A549 (cell line): ENCODE measurements at regions not wholly inside any gene's neighbourhood (a gene's known extent, or its start where the extent isn't known, plus 50 kb on each side); places are given as distances from the start of the nearest gene placed in this dataset.

ENCODE experiments used
- ATAC-seq, 2 experiments: fragments of 200-7000 bp in 1 of 2; fragments of >200 bp in 1 of 2; cut with Nextera tagmentation in 1 of 2; cut with Tn5 transposase in 1 of 2; 3 replicates each; pipeline versions ENCODE4 v1.8.0 to v1.9.1; 2018 to 2020; ENCODE audit warnings: mild to moderate bottlenecking in 1 of 2, moderate library complexity in 1 of 2
- CTCF ChIA-PET: fragments of 300-600 bp; sonication (Branson Sonifier 250); formaldehyde crosslinking; extraction: SDS; loops from one replicate; lab custom pipeline; 2021; ENCODE audit warnings: antibody characterized with exemption, inconsistent platforms; lab: Yijun Ruan, JAX
- POLR2A ChIA-PET: fragments of 350-600 bp; formaldehyde crosslinking; extraction: SDS; loops from one replicate; lab custom pipeline; 2021; ENCODE audit warnings: antibody characterized with exemption, inconsistent platforms; lab: Yijun Ruan, JAX
- DNase-seq, 2 experiments: peaks; one replicate each; pipeline versions ENCODE4 v3.0.0 to v3.0.0-alpha.2; 2011 to 2016; ENCODE audit warnings: low read depth in 1 of 2, low spot score in 1 of 2
- FAIRE-seq: peaks from 2 replicates; lab custom pipeline; 2011; peaks lifted over from hg19 to GRCh38; lab: Jason Lieb, UNC
- H3K27ac ChIP-seq, 2 experiments: fragments of >200 bp; sonication (Bioruptor Twin); formaldehyde crosslinking; 3 replicates each; pipeline ENCODE4 v1.5.1; 2016 to 2017
- H3K4me1 ChIP-seq: fragments of >200 bp; sonication (Bioruptor Twin); formaldehyde crosslinking; 3 replicates; pipeline ENCODE4 v1.6.1; 2016
- H3K4me2 ChIP-seq: fragments of >200 bp; sonication (Bioruptor Twin); formaldehyde crosslinking; 3 replicates; pipeline ENCODE4 v1.6.1; 2016
- H3K4me3 ChIP-seq: fragments of >200 bp; sonication (Bioruptor Twin); formaldehyde crosslinking; 3 replicates; pipeline ENCODE4 v1.5.1; 2016
- H3K9me3 ChIP-seq: fragments of >200 bp; sonication (Bioruptor Twin); formaldehyde crosslinking; 3 replicates; pipeline ENCODE4 v1.6.1; 2016
- ATOH8 ChIP-seq: fragments of 250-450 bp; sonication (Bioruptor Pico); IDR thresholded peaks from 2 replicates; pipeline ENCODE4 v1.5.0; 2020; ENCODE audit warnings: low read depth, mild to moderate bottlenecking, moderate library complexity
- BCL3 ChIP-seq: fragments of >200 bp; sonication (Bioruptor Twin); formaldehyde crosslinking; IDR thresholded peaks from 3 replicates; pipeline ENCODE4 v1.6.1; 2016
- CBX2 ChIP-seq: fragments of 200-600 bp; sonication (generic); IDR thresholded peaks from 2 replicates; pipeline ENCODE4 v1.6.1; 2016; ENCODE audit warnings: low read depth, mild to moderate bottlenecking, borderline replicate concordance
- CHD2 ChIP-seq: fragments of 150-350 bp; IDR thresholded peaks from 2 replicates; pipeline ENCODE4 v1.6.1; 2014; ENCODE audit warnings: low read length; ENCODE audit not compliant: partially characterized antibody
- CHD4 ChIP-seq: fragments of 200-600 bp; sonication (generic); IDR thresholded peaks from 2 replicates; pipeline ENCODE4 v1.6.1; 2016; ENCODE audit warnings: antibody characterized with exemption, mild to moderate bottlenecking, borderline replicate concordance
- EHMT2 ChIP-seq: fragments of 200-600 bp; sonication (generic); IDR thresholded peaks from 2 replicates; pipeline ENCODE4 v1.6.1; 2016; ENCODE audit warnings: antibody characterized with exemption, low read depth, mild to moderate bottlenecking, moderate library complexity
- ELK1 ChIP-seq: fragments of 150-350 bp; IDR thresholded peaks from 2 replicates; pipeline ENCODE4 v1.6.1; 2014; ENCODE audit warnings: low read depth, mild to moderate bottlenecking, low read length
- ESRRA ChIP-seq: fragments of 150-350 bp; IDR thresholded peaks from 2 replicates; pipeline ENCODE4 v1.6.1; 2014; ENCODE audit warnings: mild to moderate bottlenecking, low read length, borderline replicate concordance
- FOSB ChIP-seq: fragments of 250-450 bp; sonication (Bioruptor Pico); IDR thresholded peaks from 2 replicates; pipeline ENCODE4 v1.5.0; 2020; ENCODE audit warnings: mild to moderate bottlenecking, moderate library complexity
- FOXS1 ChIP-seq: fragments of 250-450 bp; sonication (Bioruptor Pico); IDR thresholded peaks from 2 replicates; pipeline ENCODE4 v1.5.0; 2020; ENCODE audit warnings: mild to moderate bottlenecking, moderate library complexity
- GATA3 ChIP-seq: IDR thresholded peaks from 2 replicates; pipeline ENCODE4 v1.6.1; 2012; ENCODE audit warnings: borderline replicate concordance
- HEYL ChIP-seq: fragments of 250-450 bp; sonication (Bioruptor Pico); IDR thresholded peaks from 2 replicates; pipeline ENCODE4 v1.8.0; 2021; ENCODE audit warnings: mild to moderate bottlenecking, moderate library complexity
- HOXB13 ChIP-seq: fragments of 250-450 bp; sonication (Bioruptor Pico); IDR thresholded peaks from 2 replicates; pipeline ENCODE4 v1.5.0; 2020; ENCODE audit warnings: low read depth, mild to moderate bottlenecking, moderate library complexity
- HOXB5 ChIP-seq: fragments of 250-450 bp; sonication (Bioruptor Pico); IDR thresholded peaks from 2 replicates; pipeline ENCODE4 v1.5.0; 2020; ENCODE audit warnings: mild to moderate bottlenecking, moderate library complexity
- JUN ChIP-seq, 2 experiments: fragments of >200 bp; sonication (Bioruptor Twin); formaldehyde crosslinking; IDR thresholded peaks; 2 replicates in 1 of 2; 3 replicates in 1 of 2; pipeline ENCODE4 v1.6.1; 2016 to 2017
- JUNB ChIP-seq: fragments of >200 bp; sonication (Bioruptor Twin); formaldehyde crosslinking; IDR thresholded peaks from 2 replicates; pipeline ENCODE4 v1.6.1; 2016
- MAFK ChIP-seq: fragments of 450-650 bp; IDR thresholded peaks from 2 replicates; pipeline ENCODE4 v1.6.1; 2014; ENCODE audit not compliant: partially characterized antibody
- MAX ChIP-seq: IDR thresholded peaks from 2 replicates; pipeline ENCODE4 v1.6.1; 2012
- MAZ ChIP-seq: fragments of 150-350 bp; IDR thresholded peaks from 2 replicates; pipeline ENCODE4 v1.6.1; 2014; ENCODE audit warnings: antibody characterized with exemption, low read depth, low read length, borderline replicate concordance
- NFE2L2 ChIP-seq: fragments of 150-350 bp; conservative IDR thresholded peaks from 2 replicates; pipeline ENCODE4 v1.6.1; 2014; ENCODE audit warnings: low read length
- PBX3 ChIP-seq: IDR thresholded peaks from 2 replicates; pipeline ENCODE4 v1.6.1; 2012
- RAD21 ChIP-seq, 2 experiments: fragments of >200 bp in 1 of 2; sonication (Bioruptor Twin) in 1 of 2; formaldehyde crosslinking in 1 of 2; IDR thresholded peaks in 1 of 2; conservative IDR thresholded peaks in 1 of 2; 2 replicates in 1 of 2; 3 replicates in 1 of 2; pipeline ENCODE4 v1.6.1; 2012 to 2018; ENCODE audit warnings: inconsistent platforms in 1 of 2
- SMC3 ChIP-seq: fragments of >200 bp; sonication (Bioruptor Twin); formaldehyde crosslinking; IDR thresholded peaks from 3 replicates; pipeline ENCODE4 v1.6.1; 2018; ENCODE audit warnings: inconsistent platforms
- ZC3H11A ChIP-seq: fragments of 450-650 bp; IDR thresholded peaks from 2 replicates; pipeline ENCODE4 v1.6.1; 2014; ENCODE audit warnings: antibody characterized with exemption, mild to moderate bottlenecking
- WGBS: methylation state at CpG from one replicate; pipeline ENCODE4 v1.1.6; 2017; ENCODE audit errors: missing lambda C conversion rate; 5-methylcytosine and 5-hydroxymethylcytosine counted together

- Histone ChIP-seq H3K4me3 (no peak overlapping the region), H3K4me1 (0 out of 3 replicates have a peak, but pooled peaks cover 3% of the 10 kb centered on the region), H3K27ac (no peak overlapping the region), H3K4me2 (no peak overlapping the region)
- DNase-seq = peak in 1 of 2 experiments; percentile 3
- POLR2A ChIA-PET = no interaction called here
- no peak for TF ChIP-seq NFE2L2
- TF ChIP-seq CHD4 = no peak
- no peak for TF ChIP-seq JUN (IDR thresholded peaks at IDR 0.05)
- TF ChIP-seq MAZ = no peak
- TF ChIP-seq ZC3H11A = no peak
- TF ChIP-seq CHD2 = no peak
- no peak for TF ChIP-seq MAX
- TF ChIP-seq CBX2 = no peak
- TF ChIP-seq JUNB = no peak
- no peak for TF ChIP-seq SMC3
- TF ChIP-seq HEYL (CRISPR knock-in tag) = no peak
- TF ChIP-seq GATA3 = no peak
- TF ChIP-seq HOXB13 (CRISPR knock-in tag) = no peak
- TF ChIP-seq, all 56 proteins: peak for 0
- 0 out of 6 replicates have a peak, but pooled peaks of 1 of the 2 experiments have one; percentile 23 for ATAC-seq
- WGBS = 23% methylated on average over 5 of the region's 5 CpGs
- CTCF ChIA-PET = no interaction called here
- H3K9me3 ChIP-seq = no peaks in the 10 kb centered on the region
- no peak for FAIRE-seq
These were observed 162.1 kb upstream of the TBX18 start for GRCh38 chr6:84926189-84927155.

GRCh38 chr6:84921891-84922290 lies 157.5 kb upstream of the TBX18 start:
- WGBS = 5% methylated on average over 1 of the region's 1 CpG
- DNase-seq (peak in 1 of 2 experiments; percentile 4), ATAC-seq (no peak), FAIRE-seq (no peak)
- CTCF ChIA-PET = interaction anchor here (1.3 kb wide), 1 partner anchor 147 kb away, joined by 4 read pairs; no protein-coding TSS in a partner anchor
- POLR2A ChIA-PET = no interaction called here
- Histone ChIP-seq H3K27ac (no peak overlapping the region), H3K4me1 (0 out of 3 replicates have a peak, but pooled peaks cover 3% of the 10 kb centered on the region), H3K4me2 (no peak overlapping the region), H3K4me3 (no peak overlapping the region), H3K9me3 (no peaks in the 10 kb centered on the region)
- TF ChIP-seq JUNB (no peak), HOXB5 (CRISPR knock-in tag) (no peak), ELK1 (no peak), ATOH8 (CRISPR knock-in tag) (no peak), CHD2 (no peak), MAFK (no peak), EHMT2 (no peak), ESRRA (no peak), CHD4 (no peak), RAD21 (conservative IDR thresholded peaks at IDR 0.05 in 1 of 2, IDR thresholded peaks at IDR 0.05 in 1 of 2) (no peak), BCL3 (no peak), FOXS1 (CRISPR knock-in tag) (no peak), PBX3 (no peak), FOSB (no peak)
